PC-3 (cell line): ENCODE measurements at regions not wholly inside any gene's neighbourhood (a gene's known extent, or its start where the extent isn't known, plus 50 kb on each side); places are given as distances from the start of the nearest gene placed in this dataset.

Experiments used
- CTCF ChIP-seq: fragments of 300-600 bp; sonication (generic); conservative IDR thresholded peaks from 2 replicates; pipeline ENCODE4 v1.5.1; 2017; ENCODE audit warnings: antibody characterized with exemption, low read depth, mild to moderate bottlenecking, low read length
- EZH2 ChIP-seq: fragments of 300-600 bp; sonication (generic); IDR thresholded peaks from one replicate; pipeline ENCODE4 v1.6.1; 2017; ENCODE audit warnings: antibody characterized with exemption, mild to moderate bottlenecking, low read length; ENCODE audit not compliant: unreplicated experiment
- EZH2phosphoT487 ChIP-seq: fragments of 300-600 bp; sonication (generic); IDR thresholded peaks from 2 replicates; pipeline ENCODE4 v1.6.1; 2018; ENCODE audit warnings: mild to moderate bottlenecking, antibody characterized with exemption, low read length, borderline replicate concordance

- no peak for TF ChIP-seq CTCF
- TF ChIP-seq EZH2phosphoT487 = no peak
- no peak for TF ChIP-seq EZH2
These were observed 168.9 kb downstream of the GPAT3 start for GRCh38 chr4:83704786-83705185.
